H9 (cell line): ENCODE measurements at regions not wholly inside any gene's neighbourhood (a gene's known extent, or its start where the extent isn't known, plus 50 kb on each side); places are given as distances from the start of the nearest gene placed in this dataset.

Experiments used
- DNase-seq: peaks from one replicate; pipeline ENCODE4 v3.0.0-alpha.2; 2017
- H2AFZ ChIP-seq: one replicate; pipeline ENCODE4 v1.6.1; 2013; ENCODE audit warnings: mild to moderate bottlenecking, low read length, control low read depth, moderate library complexity
- H2AK5ac ChIP-seq: 2 replicates; pipeline ENCODE4 v1.6.1; 2013; ENCODE audit warnings: low read length, control low read depth, mixed read lengths; ENCODE audit not compliant: insufficient read length
- H2BK120ac ChIP-seq: one replicate; pipeline ENCODE4 v1.6.1; 2013; ENCODE audit warnings: low read depth, mild to moderate bottlenecking, low read length, control low read depth, inconsistent platforms; ENCODE audit not compliant: poor library complexity, severe bottlenecking
- H2BK12ac ChIP-seq: 2 replicates; pipeline ENCODE4 v1.6.1; 2013; ENCODE audit warnings: low read length, control low read depth, mixed read lengths, low read depth; ENCODE audit not compliant: insufficient read length
- H2BK15ac ChIP-seq: 2 replicates; pipeline ENCODE4 v1.6.1; 2013; ENCODE audit warnings: low read depth, low read length, control low read depth
- H2BK20ac ChIP-seq: one replicate; pipeline ENCODE4 v1.6.1; 2013; ENCODE audit warnings: low read depth, mild to moderate bottlenecking, low read length, control low read depth, inconsistent platforms; ENCODE audit not compliant: poor library complexity, severe bottlenecking
- H2BK5ac ChIP-seq: 2 replicates; pipeline ENCODE4 v1.6.1; 2013; ENCODE audit warnings: low read length, control low read depth, mixed read lengths; ENCODE audit not compliant: insufficient read length
- H3K14ac ChIP-seq: 2 replicates; pipeline ENCODE4 v1.6.1; 2013; ENCODE audit warnings: low read length, control low read depth; ENCODE audit not compliant: insufficient read depth
- H3K18ac ChIP-seq: 2 replicates; pipeline ENCODE4 v1.6.1; 2013; ENCODE audit warnings: low read depth, mild to moderate bottlenecking, mixed read lengths, low read length, control low read depth; ENCODE audit not compliant: insufficient read length
- H3K23ac ChIP-seq: 2 replicates; pipeline ENCODE4 v1.6.1; 2013; ENCODE audit warnings: low read length, control low read depth, mixed read lengths, low read depth; ENCODE audit not compliant: insufficient read length
- H3K23me2 ChIP-seq: 2 replicates; pipeline ENCODE4 v1.6.1; 2013; ENCODE audit warnings: low read depth, mild to moderate bottlenecking, mixed read lengths, low read length, control low read depth; ENCODE audit not compliant: insufficient read length, poor library complexity, severe bottlenecking
- H3K27ac ChIP-seq: 2 replicates; pipeline ENCODE4 v1.5.1; 2013; ENCODE audit warnings: low read length, control low read depth, mixed read lengths, low read depth; ENCODE audit not compliant: insufficient read length
- H3K27me3 ChIP-seq: 2 replicates; pipeline ENCODE4 v1.6.1; 2013; ENCODE audit warnings: low read length, control low read depth, inconsistent platforms; ENCODE audit not compliant: insufficient read depth
- H3K4ac ChIP-seq: 2 replicates; pipeline ENCODE4 v1.6.1; 2013; ENCODE audit warnings: low read depth, mild to moderate bottlenecking, control low read depth, inconsistent platforms, low read length, moderate library complexity
- H3K4me1 ChIP-seq: 2 replicates; pipeline ENCODE4 v1.6.1; 2013; ENCODE audit warnings: low read length, control low read depth, inconsistent platforms; ENCODE audit not compliant: insufficient read depth
- H3K4me2 ChIP-seq: 2 replicates; pipeline ENCODE4 v1.6.1; 2013; ENCODE audit warnings: low read length, control low read depth, mixed read lengths; ENCODE audit not compliant: insufficient read length, insufficient read depth
- H3K56ac ChIP-seq: 2 replicates; pipeline ENCODE4 v1.6.1; 2013; ENCODE audit warnings: low read depth, mild to moderate bottlenecking, mixed read lengths, low read length, control low read depth; ENCODE audit not compliant: insufficient read length
- H3K79me1 ChIP-seq: 2 replicates; pipeline ENCODE4 v1.6.1; 2013; ENCODE audit warnings: low read depth, mild to moderate bottlenecking, moderate library complexity, low read length, control low read depth, inconsistent platforms; ENCODE audit not compliant: insufficient read depth, poor library complexity, severe bottlenecking
- H3K79me2 ChIP-seq: 2 replicates; pipeline ENCODE4 v1.6.1; 2013; ENCODE audit warnings: low read length, control low read depth, inconsistent platforms; ENCODE audit not compliant: insufficient read depth
- H3K9ac ChIP-seq: 2 replicates; pipeline ENCODE4 v1.6.1; 2013; ENCODE audit warnings: low read length, control low read depth, mixed read lengths; ENCODE audit not compliant: insufficient read length; ENCODE audit errors: extremely low read depth
- H3K9me3 ChIP-seq: one replicate; pipeline ENCODE4 v1.6.1; 2013; ENCODE audit warnings: low read depth, low read length, inconsistent platforms; ENCODE audit not compliant: control insufficient read depth
- H3T11ph ChIP-seq: one replicate; pipeline ENCODE4 v1.6.1; 2013; ENCODE audit warnings: mild to moderate bottlenecking, low read length, control low read depth, inconsistent platforms
- H4K20me1 ChIP-seq: one replicate; pipeline ENCODE4 v1.6.1; 2013; ENCODE audit not compliant: control insufficient read depth, insufficient read length, insufficient read depth
- H4K5ac ChIP-seq: 2 replicates; pipeline ENCODE4 v1.6.1; 2013; ENCODE audit warnings: low read depth, mild to moderate bottlenecking, mixed read lengths, low read length, control low read depth; ENCODE audit not compliant: insufficient read length
- H4K8ac ChIP-seq: replicated peaks from 2 replicates; pipeline ENCODE4 v1.6.1; 2013; ENCODE audit warnings: low read length, control low read depth, mixed read lengths, low read depth; ENCODE audit not compliant: insufficient read length
- H4K91ac ChIP-seq: 2 replicates; pipeline ENCODE4 v1.6.1; 2013; ENCODE audit warnings: low read depth, mild to moderate bottlenecking, moderate library complexity, mixed read lengths, low read length, control low read depth; ENCODE audit not compliant: insufficient read length
- H3K27ac Mint-ChIP-seq, 3 experiments: 2 replicates in 2 of 3; 3 replicates in 1 of 3; pipeline ENCODE4 v1.8.0; 2020 to 2021; ENCODE audit warnings: mixed read lengths in 3 of 3, mild to moderate bottlenecking in 1 of 3, moderate library complexity in 1 of 3
- H3K27me3 Mint-ChIP-seq: 2 replicates; pipeline ENCODE4 v1.8.0; 2021; ENCODE audit warnings: low read depth, mild to moderate bottlenecking, moderate library complexity, mixed read lengths
- H3K36me3 Mint-ChIP-seq, 3 experiments: 2 replicates in 2 of 3; 3 replicates in 1 of 3; pipeline ENCODE4 v1.8.0; 2020 to 2021; ENCODE audit warnings: low read depth in 3 of 3, mixed read lengths in 3 of 3; ENCODE audit not compliant: insufficient read depth in 1 of 3
- H3K4me1 Mint-ChIP-seq, 2 experiments: 2 replicates each; pipeline ENCODE4 v1.8.0; 2020; ENCODE audit warnings: mixed read lengths in 2 of 2
- H3K4me3 Mint-ChIP-seq, 2 experiments: 2 replicates in 1 of 2; 3 replicates in 1 of 2; pipeline ENCODE4 v1.8.0; 2020 to 2021; ENCODE audit warnings: mild to moderate bottlenecking in 2 of 2, mixed read lengths in 2 of 2, moderate library complexity in 1 of 2
- H3K9me3 Mint-ChIP-seq, 2 experiments: 2 replicates in 1 of 2; 3 replicates in 1 of 2; pipeline ENCODE4 v1.8.0; 2020; ENCODE audit warnings: mild to moderate bottlenecking in 2 of 2, mixed read lengths in 2 of 2, moderate library complexity in 1 of 2
- CTCF ChIP-seq: fragments of 200-600 bp; sonication (generic); conservative IDR thresholded peaks from 3 replicates; pipeline ENCODE4 v1.8.0; 2021; ENCODE audit warnings: antibody characterized with exemption, mild to moderate bottlenecking
- WGBS: extraction: QIAGEN DNeasy Blood & Tissue Kit; methylation state at CpG from one replicate; pipeline ENCODE4 v1.1.7; 2013; ENCODE audit warnings: missing lambda C conversion rate, low lambda C conversion rate, mixed read lengths; ENCODE audit not compliant: insufficient read length; ENCODE audit errors: extremely low coverage; 5-methylcytosine and 5-hydroxymethylcytosine counted together

- Histone ChIP-seq H3K79me1 (no peaks in the 10 kb centered on the region), H3K9ac (no peak overlapping the region), H3K4ac (no peak overlapping the region), H3K56ac (no peak overlapping the region), H3K9me3 (no peaks in the 10 kb centered on the region), H3K14ac (no peak overlapping the region; the same call in 1 of the 2 replicates), H3K4me2 (no peak overlapping the region), H2BK20ac (no peak overlapping the region), H2AFZ (no peak overlapping the region), H2BK12ac (no peak overlapping the region), H2BK5ac (no peak overlapping the region), H3K23ac (no peak overlapping the region), H3K23me2 (no peaks in the 10 kb centered on the region), H3K27ac (no peak overlapping the region), H2BK120ac (no peak overlapping the region), H4K8ac (no peak overlapping the region), H2BK15ac (no peak overlapping the region), H4K5ac (no peak overlapping the region), H3K4me1 (no peaks in the 10 kb centered on the region), H3K27me3 (no peaks in the 10 kb centered on the region), H3T11ph (no peak overlapping the region), H3K18ac (no peak overlapping the region), H2AK5ac (no peak overlapping the region), H3K79me2 (no peaks in the 10 kb centered on the region), H4K91ac (no peak overlapping the region), H4K20me1 (no peaks in the 10 kb centered on the region)
- Mint-ChIP-seq H3K27ac (peak overlapping the region in 1 of 3 experiments; percentile 86; a peak in 2 of 7 replicates), H3K9me3 (peaks cover 4 to 5% of the 10 kb centered on the region in 2 experiments; a peak in 2 of 5 replicates), H3K4me3 (no peak overlapping the region), H3K4me1 (peaks cover 8 to 9% of the 10 kb centered on the region in 2 experiments), H3K27me3 (peaks cover 2% of the 10 kb centered on the region), H3K36me3 (no peaks in the 10 kb centered on the region)
- TF ChIP-seq CTCF: no peak
- no CpG with 5 or more reads among the region's 29 CpGs for WGBS
- DNase-seq: no peak
Observed at GRCh38 chr14:104303705-104304425, 165.5 kb downstream of the KIF26A start.
